Ovary (tissue), 3 donors: ENCODE measurements at regions not wholly inside any gene's neighbourhood (a gene's known extent, or its start where the extent isn't known, plus 50 kb on each side); places are given as distances from the start of the nearest gene placed in this dataset.

Experiments used
- EP300 ChIP-seq: sonication (generic); formaldehyde crosslinking; IDR thresholded peaks from one replicate; pipeline ENCODE4 v1.6.1; 2017; ENCODE audit warnings: antibody characterized with exemption
- POLR2A ChIP-seq: fragments of 450-650 bp; IDR thresholded peaks from one replicate; pipeline ENCODE4 v1.6.1; 2017; ENCODE audit warnings: antibody characterized with exemption, mild to moderate bottlenecking, moderate library complexity
- TF ChIP-seq, protein P1 (sequence below), 3 donors: fragments of 450-650 bp in 2 of 3; fragments of 200-600 bp in 1 of 3; IDR thresholded peaks; one replicate each; pipeline versions ENCODE4 v1.5.1 to v1.8.0; 2016 to 2022; ENCODE audit warnings: antibody characterized with exemption in 3 of 3, mild to moderate bottlenecking in 1 of 3
- donor health status: DM: no; HTN: no; CAD: no.

DNA sequence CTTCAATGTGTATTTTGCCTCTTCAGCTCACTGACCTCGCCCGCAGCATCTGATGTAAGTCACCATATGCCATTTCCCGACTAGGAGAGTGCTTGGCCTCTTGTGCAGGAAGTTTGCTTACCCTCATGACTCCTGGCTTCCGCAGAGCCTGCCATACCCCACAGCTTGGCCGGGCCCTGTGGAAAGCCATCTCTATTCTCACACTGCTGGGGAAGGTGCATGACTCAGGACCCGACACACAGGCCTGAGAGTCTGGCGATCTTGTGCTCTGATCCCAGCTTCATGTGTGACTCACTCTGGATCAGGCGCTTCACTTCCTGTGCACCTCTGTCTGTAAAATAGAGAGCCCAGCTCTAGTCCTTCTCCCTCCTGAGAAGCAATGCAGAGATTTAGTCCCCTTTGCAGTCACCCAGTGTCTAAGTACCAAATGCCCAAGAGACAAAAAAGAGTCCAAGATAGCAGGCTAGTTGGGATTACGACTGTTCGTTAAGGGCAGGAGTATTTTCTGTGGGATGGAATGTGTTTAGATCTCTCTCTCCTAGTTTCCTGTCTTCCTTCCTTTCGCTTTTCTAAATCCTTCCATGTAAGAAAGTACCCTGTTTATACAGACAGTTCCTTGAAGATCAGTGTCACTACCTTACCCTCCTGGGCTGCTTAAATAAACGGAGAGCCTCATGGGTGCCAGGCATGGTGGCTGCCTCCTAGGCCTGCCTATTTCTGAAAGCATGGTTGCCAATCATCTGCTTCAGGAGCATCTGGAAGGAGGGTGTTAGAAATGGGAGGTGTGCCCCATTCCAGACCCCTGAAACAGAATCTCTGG lies 62.8 kb upstream of the KIF26B start:
- TF ChIP-seq POLR2A (no peak), EP300 (no peak)
- TF ChIP-seq, protein P1, sequence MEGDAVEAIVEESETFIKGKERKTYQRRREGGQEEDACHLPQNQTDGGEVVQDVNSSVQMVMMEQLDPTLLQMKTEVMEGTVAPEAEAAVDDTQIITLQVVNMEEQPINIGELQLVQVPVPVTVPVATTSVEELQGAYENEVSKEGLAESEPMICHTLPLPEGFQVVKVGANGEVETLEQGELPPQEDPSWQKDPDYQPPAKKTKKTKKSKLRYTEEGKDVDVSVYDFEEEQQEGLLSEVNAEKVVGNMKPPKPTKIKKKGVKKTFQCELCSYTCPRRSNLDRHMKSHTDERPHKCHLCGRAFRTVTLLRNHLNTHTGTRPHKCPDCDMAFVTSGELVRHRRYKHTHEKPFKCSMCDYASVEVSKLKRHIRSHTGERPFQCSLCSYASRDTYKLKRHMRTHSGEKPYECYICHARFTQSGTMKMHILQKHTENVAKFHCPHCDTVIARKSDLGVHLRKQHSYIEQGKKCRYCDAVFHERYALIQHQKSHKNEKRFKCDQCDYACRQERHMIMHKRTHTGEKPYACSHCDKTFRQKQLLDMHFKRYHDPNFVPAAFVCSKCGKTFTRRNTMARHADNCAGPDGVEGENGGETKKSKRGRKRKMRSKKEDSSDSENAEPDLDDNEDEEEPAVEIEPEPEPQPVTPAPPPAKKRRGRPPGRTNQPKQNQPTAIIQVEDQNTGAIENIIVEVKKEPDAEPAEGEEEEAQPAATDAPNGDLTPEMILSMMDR (IDR thresholded peaks at IDR 0.05): no peak
